T-cell (primary cell): ENCODE measurements at regions not wholly inside any gene's neighbourhood (a gene's known extent, or its start where the extent isn't known, plus 50 kb on each side); places are given as distances from the start of the nearest gene placed in this dataset.

Source experiments
- ATAC-seq, 4 experiments: fragments of 200-7000 bp in 3 of 4; fragments of 150-1000 bp in 1 of 4; cut with Tn5 transposase; replicated peaks in 1 of 4; 1 replicate in 3 of 4; 2 replicates in 1 of 4; pipeline ENCODE4 v1.10.0; 2021; ENCODE audit warnings: moderate library complexity in 3 of 4, mild to moderate bottlenecking in 2 of 4, moderate number of reproducible peaks in 1 of 4
- CTCF ChIA-PET, 2 donors: fragments of 300-600 bp; sonication (Branson Sonifier 250); formaldehyde crosslinking; loops; one replicate each; lab custom pipeline; 2022; ENCODE audit warnings: antibody characterized with exemption in 2 of 2; lab: Charles Lee
- POLR2A ChIA-PET, 2 donors: fragments of 300-600 bp; sonication (Branson Sonifier 250); formaldehyde crosslinking; loops; one replicate each; lab custom pipeline; 2022; ENCODE audit warnings: antibody characterized with exemption in 2 of 2; lab: Charles Lee
- DNase-seq, 35 experiments: peaks; one replicate each; pipeline versions ENCODE4 v3.0.0 to v3.0.0-alpha.2; 2013 to 2023
- H3K27ac ChIP-seq: one replicate; pipeline ENCODE4 v1.5.1; 2013; ENCODE audit warnings: low read length
- H3K27me3 ChIP-seq, 2 experiments: replicated peaks in 1 of 2; 1 replicate in 1 of 2; 2 replicates in 1 of 2; pipeline versions ENCODE4 v1.6.1 to v1.7.0; 2013; ENCODE audit warnings: low read length in 1 of 2, mixed read lengths in 1 of 2; ENCODE audit not compliant: control insufficient read depth in 2 of 2, insufficient read depth in 2 of 2; ENCODE audit errors: extremely low read depth in 1 of 2
- H3K36me3 ChIP-seq, 2 donors: 1 replicate in 1 of 2; 2 replicates in 1 of 2; pipeline versions ENCODE4 v1.6.1 to v1.7.0; 2013; ENCODE audit warnings: low read length in 1 of 2; ENCODE audit not compliant: control insufficient read depth in 2 of 2, insufficient read depth in 1 of 2; ENCODE audit errors: extremely low read depth in 1 of 2
- H3K4me1 ChIP-seq, 2 experiments: 1 replicate in 1 of 2; 2 replicates in 1 of 2; pipeline versions ENCODE4 v1.6.1 to v1.7.0; 2013; ENCODE audit warnings: low read length in 2 of 2, mixed read lengths in 1 of 2; ENCODE audit not compliant: insufficient read depth in 2 of 2, control insufficient read depth in 1 of 2; ENCODE audit errors: extremely low read depth in 1 of 2
- H3K4me3 ChIP-seq, 2 donors: 1 replicate in 1 of 2; 2 replicates in 1 of 2; pipeline versions ENCODE4 v1.5.1 to v1.7.0; 2013; ENCODE audit warnings: mild to moderate bottlenecking in 2 of 2, low read length in 1 of 2, moderate library complexity in 1 of 2; ENCODE audit not compliant: control insufficient read depth in 1 of 2; ENCODE audit errors: extremely low read depth in 1 of 2
- H3K9me3 ChIP-seq: 2 replicates; pipeline ENCODE4 v1.7.0; 2013
- H3K27ac Mint-ChIP-seq, 2 donors: one replicate each; pipeline ENCODE4 v1.8.0; 2020 to 2021; ENCODE audit warnings: mild to moderate bottlenecking in 2 of 2, mixed read lengths in 2 of 2
- H3K27me3 Mint-ChIP-seq, 2 donors: one replicate each; pipeline ENCODE4 v1.8.0; 2021 to 2022; ENCODE audit warnings: mixed read lengths in 2 of 2
- H3K36me3 Mint-ChIP-seq: one replicate; pipeline ENCODE4 v1.8.0; 2021; ENCODE audit warnings: mixed read lengths
- H3K4me1 Mint-ChIP-seq, 3 donors: one replicate each; pipeline ENCODE4 v1.8.0; 2020 to 2022; ENCODE audit warnings: mixed read lengths in 3 of 3, mild to moderate bottlenecking in 1 of 3
- H3K4me3 Mint-ChIP-seq, 3 donors: one replicate each; pipeline ENCODE4 v1.8.0; 2020 to 2022; ENCODE audit warnings: mild to moderate bottlenecking in 3 of 3, mixed read lengths in 3 of 3, moderate library complexity in 3 of 3
- H3K9me3 Mint-ChIP-seq, 3 donors: one replicate each; pipeline ENCODE4 v1.8.0; 2020 to 2022; ENCODE audit warnings: mixed read lengths in 3 of 3
- WGBS: methylation state at CpG from one replicate; pipeline ENCODE4 v1.1.5; 2013; ENCODE audit warnings: missing lambda C conversion rate; ENCODE audit not compliant: insufficient coverage; 5-methylcytosine and 5-hydroxymethylcytosine counted together

- Histone ChIP-seq H3K9me3 (no peaks in the 10 kb centered on the region), H3K4me3 (no peak overlapping the region), H3K36me3 (no peaks in the 10 kb centered on the region), H3K27me3 (peaks cover 0 to 9% of the 10 kb centered on the region in 2 experiments), H3K27ac (no peak overlapping the region), H3K4me1 (no peaks in the 10 kb centered on the region)
- Mint-ChIP-seq H3K27me3 (peaks cover 11 to 14% of the 10 kb centered on the region in 2 donors), H3K27ac (no peak overlapping the region), H3K9me3 (peaks cover 5 to 21% (median 14%) of the 10 kb centered on the region in 3 donors), H3K36me3 (no peaks in the 10 kb centered on the region), H3K4me3 (no peak overlapping the region), H3K4me1 (no peaks in the 10 kb centered on the region)
- ATAC-seq (no peak), DNase-seq (peak in 1 of 35 experiments; percentile 15)
- WGBS: 86% methylated on average over 2 of the region's 2 CpGs
- CTCF ChIA-PET: interaction anchor here in 1 of 2 donors (1.6 kb wide), 1 partner anchor 353 kb away, joined by 3 read pairs; no protein-coding TSS in a partner anchor
- POLR2A ChIA-PET: no interaction called here
These were observed 68.5 kb downstream of the TMCO5A start for GRCh38 chr15:38002883-38003477.

- Histone ChIP-seq H3K27me3 (peaks cover 0 to 7% of the 10 kb centered on the region in 2 experiments), H3K9me3 (no peaks in the 10 kb centered on the region), H3K4me1 (no peaks in the 10 kb centered on the region), H3K27ac (no peak overlapping the region), H3K36me3 (no peaks in the 10 kb centered on the region), H3K4me3 (no peak overlapping the region)
- WGBS: no CpG with 5 or more reads among the region's 4 CpGs
- Mint-ChIP-seq H3K9me3 (peaks cover 5 to 21% (median 11%) of the 10 kb centered on the region in 3 donors), H3K36me3 (no peaks in the 10 kb centered on the region), H3K4me1 (no peaks in the 10 kb centered on the region), H3K27ac (no peak overlapping the region), H3K27me3 (peaks cover 11 to 12% of the 10 kb centered on the region in 2 donors), H3K4me3 (no peak overlapping the region)
- CTCF ChIA-PET: no interaction called here
- POLR2A ChIA-PET: no interaction called here
- ATAC-seq (no peak), DNase-seq (no peak)
These were observed 69.9 kb downstream of the TMCO5A start for GRCh38 chr15:38004218-38004861.

- peaks cover 10 to 11% of the 10 kb centered on the region in 2 donors for H3K27me3 Mint-ChIP-seq
- Histone ChIP-seq H3K4me3 (no peak overlapping the region), H3K4me1 (no peaks in the 10 kb centered on the region), H3K27me3 (peaks cover 0 to 7% of the 10 kb centered on the region in 2 experiments), H3K36me3 (no peaks in the 10 kb centered on the region), H3K9me3 (no peaks in the 10 kb centered on the region), H3K27ac (no peak overlapping the region)
- ChIA-PET POLR2A (no interaction called here), CTCF (no interaction called here)
- no peak overlapping the region for H3K27ac Mint-ChIP-seq
- peaks cover 5 to 21% (median 9%) of the 10 kb centered on the region in 3 donors for H3K9me3 Mint-ChIP-seq
- DNase-seq (no peak), ATAC-seq (no peak)
- WGBS: no CpG with 5 or more reads among the region's 2 CpGs
- H3K36me3 Mint-ChIP-seq: no peaks in the 10 kb centered on the region
- H3K4me3 Mint-ChIP-seq: no peak overlapping the region
- H3K4me1 Mint-ChIP-seq: no peaks in the 10 kb centered on the region
These were observed 71.7 kb downstream of the TMCO5A start for GRCh38 chr15:38005953-38006808.

GRCh38 chr15:38010395-38010794 lies 76.0 kb downstream of the TMCO5A start:
- no peaks in the 10 kb centered on the region for H3K27me3 ChIP-seq
- no peaks in the 10 kb centered on the region for H3K9me3 Mint-ChIP-seq
- H3K4me3 Mint-ChIP-seq: no peak overlapping the region
- no peaks in the 10 kb centered on the region for H3K36me3 ChIP-seq
- no peaks in the 10 kb centered on the region for H3K9me3 ChIP-seq
- H3K4me1 ChIP-seq: no peaks in the 10 kb centered on the region
- H3K36me3 Mint-ChIP-seq: no peaks in the 10 kb centered on the region
- H3K4me3 ChIP-seq: no peak overlapping the region
- 85% methylated on average over 3 of the region's 6 CpGs for whole genome bisulfite sequencing
- peaks cover 3% of the 10 kb centered on the region in 2 donors for H3K27me3 Mint-ChIP-seq
- no peak overlapping the region for H3K27ac ChIP-seq
- CTCF ChIA-PET: no interaction called here
- no peaks in the 10 kb centered on the region for H3K4me1 Mint-ChIP-seq
- ATAC-seq (no peak), DNase-seq (no peak)
- H3K27ac Mint-ChIP-seq: no peak overlapping the region
- POLR2A ChIA-PET: no interaction called here

- Mint-ChIP-seq H3K36me3 (no peaks in the 10 kb centered on the region), H3K4me1 (no peaks in the 10 kb centered on the region), H3K4me3 (no peak overlapping the region), H3K27ac (no peak overlapping the region), H3K9me3 (no peaks in the 10 kb centered on the region), H3K27me3 (peaks cover 3 to 6% of the 10 kb centered on the region in 2 donors)
- no peak overlapping the region for H3K27ac ChIP-seq
- POLR2A ChIA-PET: no interaction called here
- H3K27me3 ChIP-seq: no peaks in the 10 kb centered on the region
- no peak overlapping the region for H3K4me3 ChIP-seq
- ATAC-seq: no peak
- H3K4me1 ChIP-seq: no peaks in the 10 kb centered on the region
- H3K9me3 ChIP-seq: no peaks in the 10 kb centered on the region
- no peaks in the 10 kb centered on the region for H3K36me3 ChIP-seq
- DNase-seq: no peak
- CTCF ChIA-PET: no interaction called here
- 57% methylated on average over 1 of the region's 1 CpG for WGBS
These were observed 78.5 kb downstream of the TMCO5A start for GRCh38 chr15:38012894-38013293.

- Mint-ChIP-seq H3K36me3 (no peaks in the 10 kb centered on the region), H3K4me3 (no peak overlapping the region), H3K27me3 (peaks cover 3% of the 10 kb centered on the region in 2 donors), H3K4me1 (no peaks in the 10 kb centered on the region), H3K9me3 (no peaks in the 10 kb centered on the region), H3K27ac (no peak overlapping the region)
- H3K27me3 ChIP-seq: no peaks in the 10 kb centered on the region
- POLR2A ChIA-PET: no interaction called here
- no peaks in the 10 kb centered on the region for H3K36me3 ChIP-seq
- CTCF ChIA-PET: no interaction called here
- WGBS: 82% methylated on average over 2 of the region's 6 CpGs
- no peak overlapping the region for H3K4me3 ChIP-seq
- DNase-seq (no peak), ATAC-seq (no peak)
- no peak overlapping the region for H3K27ac ChIP-seq
- H3K9me3 ChIP-seq: no peaks in the 10 kb centered on the region
- no peaks in the 10 kb centered on the region for H3K4me1 ChIP-seq
These were observed 83.3 kb downstream of the TMCO5A start for GRCh38 chr15:38017721-38018120.
